ENCODE measurements at regions not wholly inside any gene's neighbourhood (a gene's known extent, or its start where the extent isn't known, plus 50 kb on each side); places are given as distances from the start of the nearest gene placed in this dataset.
"Not testable (repeated sequence)": the region's sequence is repeated elsewhere in the genome, so short reads cannot be mapped to it uniquely, and the experiment has no call there.

- DNase-seq = no peak
Measured at GRCh38 chr2:61620244-61621159, 82.3 kb upstream of the XPO1 start.

- no peak for DNase-seq
Measured at GRCh38 chr2:61619561-61619960, 81.4 kb upstream of the XPO1 start.

GRCh38 chr2:61617610-61618009, 79.5 kb upstream of the XPO1 start:
- DNase-seq = no peak

GRCh38 chr2:61605245-61605644, 67.1 kb upstream of the XPO1 start:
- no peak for DNase-seq

- no peak for DNase-seq
Measured at GRCh38 chr2:61604433-61604832, 66.3 kb upstream of the XPO1 start.

GRCh38 chr2:61598515-61599156, 60.5 kb upstream of the XPO1 start:
- DNase-seq = not testable (repeated sequence)

GRCh38 chr2:61597300-61598289, 59.4 kb upstream of the XPO1 start:
- no peak for DNase-seq

GRCh38 chr2:61594201-61594600, 56.0 kb upstream of the XPO1 start:
- not testable (repeated sequence) for DNase-seq

GRCh38 chr2:61593648-61594047, 55.5 kb upstream of the XPO1 start:
- DNase-seq = not testable (repeated sequence)

GRCh38 chr2:61590214-61590613, 52.1 kb upstream of the XPO1 start:
- no peak for DNase-seq

GRCh38 chr2:61588566-61588965, 50.4 kb upstream of the XPO1 start:
- no peak for DNase-seq
